NCI-H460 (cell line): ENCODE measurements at regions not wholly inside any gene's neighbourhood (a gene's known extent, or its start where the extent isn't known, plus 50 kb on each side); places are given as distances from the start of the nearest gene placed in this dataset.
A peak's percentile ranks its signal among the peaks of the same experiment; 100 is the strongest.

Experiments
- DNase-seq: peaks from one replicate; pipeline ENCODE4 v3.0.0-alpha.2; 2016; ENCODE audit warnings: low read depth; ENCODE audit errors: extremely low read depth

DNA sequence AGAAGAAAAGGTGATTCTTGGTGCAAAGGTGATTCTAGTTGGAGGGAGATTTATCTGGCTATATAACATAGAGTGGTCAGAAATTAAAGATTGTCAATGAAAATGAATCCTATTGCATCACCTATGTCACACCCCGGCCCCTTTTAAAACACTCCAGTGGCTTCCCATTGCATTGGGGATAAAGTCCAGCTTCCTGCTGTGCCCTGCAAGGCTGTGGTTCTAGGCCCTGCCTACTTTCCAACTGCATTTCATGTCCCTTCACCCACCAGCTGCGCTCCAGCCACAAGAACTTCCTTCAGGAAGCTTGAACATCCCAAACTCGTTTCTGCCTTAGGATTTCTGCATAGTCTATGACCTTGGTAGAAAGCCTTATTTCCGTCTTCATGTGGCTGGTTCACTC is 118.7 kb upstream of the UMPS start:
- no peak for DNase-seq

- DNase-seq: no peak
Measured at GRCh38 chr3:124615896-124616543, 114.2 kb upstream of the UMPS start.

DNA sequence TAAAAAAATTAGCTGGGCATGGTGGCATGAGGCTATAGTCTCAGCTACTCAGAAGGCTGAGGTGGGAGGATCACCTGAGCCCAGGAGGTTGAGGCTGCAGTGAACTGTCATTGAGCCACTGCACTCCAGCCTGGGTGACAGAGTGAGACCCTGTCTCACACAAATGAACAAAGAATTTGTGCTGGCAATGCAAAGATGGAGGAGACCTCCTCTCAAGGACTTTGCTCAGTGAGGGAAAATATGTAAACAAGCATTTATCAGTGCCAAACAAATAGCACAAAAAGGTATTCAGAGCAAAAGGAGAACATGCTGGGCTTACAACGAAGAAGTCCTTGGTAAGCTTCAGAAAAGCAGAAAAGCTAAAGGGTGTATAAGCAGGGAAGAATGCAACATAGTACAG is 113.1 kb upstream of the UMPS start:
- no peak for DNase-seq

GRCh38 chr3:124619887-124620599 is 110.2 kb upstream of the UMPS start:
- no peak for DNase-seq

DNA sequence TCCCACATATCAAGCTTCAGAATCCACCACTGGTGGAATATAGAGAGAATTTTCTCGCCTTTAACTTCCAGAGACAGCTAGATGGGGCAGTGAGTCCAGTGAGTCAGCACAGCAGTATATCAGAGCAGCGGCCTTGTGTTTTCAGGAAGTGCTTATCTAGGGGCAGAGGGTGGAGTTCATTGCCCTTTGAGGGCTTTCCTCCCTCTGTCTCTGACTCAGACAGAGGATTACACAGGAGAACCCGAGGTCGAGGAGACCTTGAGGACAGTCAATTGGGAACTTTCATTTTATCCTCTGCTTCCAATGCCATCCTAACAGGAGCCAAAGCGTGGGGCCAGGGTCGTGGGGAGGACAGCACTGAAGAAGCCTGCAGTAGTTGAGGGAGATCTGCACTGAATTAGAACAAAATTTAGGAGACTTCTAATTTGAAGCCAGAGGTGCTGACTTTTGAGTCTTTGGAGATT is 109.6 kb upstream of the UMPS start:
- peak; percentile 45 for DNase-seq

DNA sequence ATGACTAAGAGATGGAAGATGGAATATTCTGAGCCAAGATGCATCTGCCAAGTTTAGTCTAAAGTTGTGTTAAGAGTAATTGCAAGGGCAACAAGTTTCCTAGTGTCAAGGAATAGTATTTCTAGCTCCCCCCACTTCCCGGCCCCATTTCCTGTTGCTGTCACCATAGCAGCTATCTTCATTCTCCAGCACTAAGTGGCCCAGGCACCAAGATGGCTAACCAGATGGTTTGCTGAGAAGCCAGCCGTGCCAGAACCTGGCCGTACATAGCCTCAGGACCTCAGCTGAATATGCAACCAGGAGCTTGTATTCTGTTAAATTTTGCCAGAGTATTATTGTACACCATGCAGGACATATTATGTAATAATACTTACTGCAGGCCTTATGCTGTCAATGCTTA is 108.8 kb upstream of the UMPS start:
- no peak for DNase-seq

GRCh38 chr3:124625074-124625473 is 105.2 kb upstream of the UMPS start:
- DNase-seq: no peak

- no peak for DNase-seq
Measured at GRCh38 chr3:124627501-124627908, 102.7 kb upstream of the UMPS start.

DNA sequence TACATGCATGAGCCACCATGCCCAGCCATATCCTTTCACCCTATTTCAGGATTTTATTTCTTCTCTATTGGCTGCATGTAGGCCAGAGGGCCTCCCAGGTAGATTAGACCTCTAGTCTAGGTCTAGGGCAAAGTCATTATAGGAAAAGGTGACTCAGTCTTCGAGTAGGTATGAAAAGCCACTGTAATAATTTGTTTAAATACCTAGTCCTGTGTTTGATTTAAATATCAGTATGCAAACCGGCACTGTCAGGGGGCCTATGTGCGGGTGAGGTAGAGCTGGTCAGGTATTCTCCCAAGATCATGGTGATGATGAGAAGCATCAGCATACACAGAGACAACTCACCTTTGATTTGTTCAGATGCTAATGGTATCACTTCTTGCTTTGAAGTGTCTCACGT is 101.4 kb upstream of the UMPS start:
- no peak for DNase-seq

DNA sequence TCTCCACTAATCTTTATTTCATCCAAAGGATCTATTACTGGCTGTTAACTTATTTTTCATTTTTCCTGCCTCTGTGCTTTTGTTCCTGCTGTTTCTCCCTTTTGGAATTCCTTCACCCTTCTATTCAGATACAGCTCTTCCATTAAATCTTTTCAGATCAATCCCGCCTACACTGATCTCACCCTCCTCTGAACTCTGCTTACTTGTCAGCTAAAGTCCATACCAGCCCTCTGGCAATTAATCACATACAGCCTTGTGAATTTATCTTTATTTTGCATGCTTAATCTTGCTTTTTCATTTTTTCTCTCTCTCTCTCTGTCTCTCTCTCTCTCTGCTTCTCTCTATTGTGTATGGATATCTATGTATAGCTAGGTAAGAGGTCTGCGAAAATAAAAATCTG is 100.8 kb upstream of the UMPS start:
- no peak for DNase-seq

DNA sequence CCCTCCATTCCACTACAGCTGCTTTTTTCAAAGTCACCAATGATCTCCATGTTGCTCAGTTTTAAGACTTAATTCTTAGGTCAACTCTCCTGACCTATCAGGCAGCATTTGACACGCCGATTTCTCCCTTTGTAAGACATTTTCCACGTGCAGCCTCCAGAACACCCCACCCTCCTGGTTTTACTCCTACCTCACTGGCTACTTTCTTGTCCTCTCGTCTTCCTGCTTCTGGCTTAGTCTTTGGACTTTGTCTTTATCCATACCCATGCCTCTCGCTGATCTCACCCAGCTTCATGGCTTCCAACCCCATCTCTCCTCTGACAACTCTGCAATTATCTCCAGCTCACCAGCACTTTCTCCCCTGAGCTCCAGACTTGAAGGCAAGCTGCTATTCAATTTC is 99.3 kb upstream of the UMPS start:
- no peak for DNase-seq

- DNase-seq: no peak
Measured at GRCh38 chr3:124631727-124632126, 98.5 kb upstream of the UMPS start.

- no peak for DNase-seq
Measured at GRCh38 chr3:124632566-124633140, 97.6 kb upstream of the UMPS start.

DNA sequence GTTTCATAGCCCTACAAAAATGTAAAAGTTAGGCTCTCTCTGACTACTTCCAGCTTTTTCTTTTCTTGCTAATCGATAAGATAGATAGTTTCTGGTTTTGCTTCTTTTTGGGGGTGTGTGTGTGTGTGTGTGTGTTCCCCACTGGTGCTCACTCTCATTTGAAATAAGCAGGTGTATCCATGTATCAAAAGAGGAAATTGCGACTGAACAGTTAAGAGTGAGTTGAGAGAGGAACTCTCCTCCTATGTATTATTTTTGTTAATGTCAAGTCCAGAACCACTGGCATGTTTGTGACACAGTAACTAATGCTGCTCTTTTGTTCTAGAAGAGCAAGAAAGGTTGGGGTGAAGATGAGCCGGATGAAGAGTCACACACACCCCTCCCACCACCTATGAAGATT is 96.7 kb upstream of the UMPS start:
- no peak for DNase-seq

- no peak for DNase-seq
Measured at GRCh38 chr3:124634210-124635168, 95.8 kb upstream of the UMPS start.

GRCh38 chr3:124635169-124635539 is 95.1 kb upstream of the UMPS start:
- no peak for DNase-seq

- no peak for DNase-seq
Measured at GRCh38 chr3:124636101-124636862, 94.0 kb upstream of the UMPS start.

- DNase-seq: no peak
Measured at GRCh38 chr3:124636863-124637296, 93.4 kb upstream of the UMPS start.

DNA sequence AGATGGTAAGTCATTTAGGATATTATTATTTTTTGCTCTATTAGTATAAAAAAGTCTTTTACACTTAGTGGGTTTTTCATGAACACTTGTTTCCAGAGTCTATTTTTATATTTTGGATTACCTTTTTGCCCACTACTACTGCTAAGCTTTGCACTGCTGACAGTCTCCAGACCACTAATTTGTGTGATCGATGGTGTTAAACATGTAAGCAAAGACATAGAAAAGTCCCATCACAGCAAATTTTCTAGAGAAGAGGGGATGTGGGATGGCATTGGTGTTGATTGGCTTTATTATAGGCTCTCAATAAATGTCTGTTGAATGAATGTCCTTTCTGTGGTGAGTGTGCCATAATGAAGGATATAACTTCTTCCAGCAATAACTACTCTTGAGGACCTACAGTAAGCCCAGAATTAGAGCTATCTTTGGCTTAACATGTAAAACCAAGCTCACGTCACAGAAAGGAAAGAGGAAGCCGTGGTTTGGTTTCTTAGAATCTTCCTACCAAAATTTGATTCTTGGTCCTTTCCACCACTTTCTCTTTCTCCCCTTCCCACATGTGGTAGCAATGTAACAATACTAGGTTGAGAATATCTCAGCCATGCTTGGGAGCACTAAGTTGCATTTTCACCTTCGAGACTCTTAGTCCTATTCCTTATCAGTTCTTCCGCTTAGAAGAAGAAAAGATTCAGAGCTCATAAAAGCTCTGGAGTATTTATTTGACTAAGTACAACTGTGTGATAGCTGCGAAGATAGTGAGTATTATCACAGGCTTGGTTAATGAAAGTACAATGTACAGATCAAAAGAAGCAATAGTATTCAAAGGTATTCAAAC is 90.6 kb upstream of the UMPS start:
- DNase-seq: no peak
